GM12878 (cell line): ENCODE measurements at regions not wholly inside any gene's neighbourhood (a gene's known extent, or its start where the extent isn't known, plus 50 kb on each side); places are given as distances from the start of the nearest gene placed in this dataset.

ENCODE experiments used
- ATAC-seq: fragments of 200-7000 bp; cut with Tn5 transposase; 3 replicates; pipeline ENCODE4 v1.9.1; 2020; ENCODE audit warnings: mild to moderate bottlenecking, moderate library complexity
- BruUV-seq: library from RNA; stranded (reverse); fragments of 400-500 nt; replicated peaks from 2 replicates; lab custom pipeline; 2021; lab: Mats Ljungman, UMichigan
- CTCF ChIA-PET: fragments of 300-600 bp; sonication (Branson Sonifier 250); formaldehyde crosslinking; extraction: SDS; loops from one replicate; lab custom pipeline; 2021; ENCODE audit warnings: inconsistent platforms; lab: Yijun Ruan, JAX
- POLR2A ChIA-PET: fragments of 350-600 bp; formaldehyde crosslinking; extraction: SDS; loops from one replicate; lab custom pipeline; 2021; ENCODE audit warnings: inconsistent platforms; lab: Charles Lee
- RAD21 ChIA-PET: fragments of 300-600 bp; sonication (Branson Sonifier 250); formaldehyde crosslinking; loops from one replicate; lab custom pipeline; 2023; ENCODE audit warnings: antibody characterized with exemption; ENCODE audit not compliant: unreplicated experiment; lab: Charles Lee
- SMC1A ChIA-PET: fragments of 300-600 bp; sonication (Branson Sonifier 250); formaldehyde crosslinking; loops from one replicate; lab custom pipeline; 2023; ENCODE audit not compliant: unreplicated experiment, uncharacterized antibody; lab: Charles Lee
- DNase-seq: peaks from one replicate; pipeline ENCODE4 v3.0.0-alpha.2; 2011; ENCODE audit warnings: low read depth, low spot score
- FAIRE-seq: peaks from 3 replicates; lab custom pipeline; 2011; peaks lifted over from hg19 to GRCh38; lab: Jason Lieb, UNC
- H2AFZ ChIP-seq: 2 replicates; pipeline ENCODE4 v1.6.0; 2011; ENCODE audit warnings: low read depth, low read length, control low read depth; ENCODE audit not compliant: control insufficient read depth
- H3K27ac ChIP-seq: 2 replicates; pipeline ENCODE4 v1.5.1; 2011; ENCODE audit warnings: control low read depth; ENCODE audit not compliant: control insufficient read depth, insufficient read depth
- H3K27me3 ChIP-seq, 2 experiments: replicated peaks in 1 of 2; 2 replicates each; pipeline versions ENCODE4 v1.6.0 to v1.6.1; 2011; ENCODE audit warnings: low read length in 1 of 2; ENCODE audit not compliant: control insufficient read depth in 2 of 2, insufficient read depth in 2 of 2
- H3K36me3 ChIP-seq, 2 experiments: 2 replicates each; pipeline ENCODE4 v1.5.1; 2011; ENCODE audit warnings: low read length in 1 of 2; ENCODE audit not compliant: control insufficient read depth in 2 of 2, insufficient read depth in 2 of 2
- H3K4me1 ChIP-seq: 2 replicates; pipeline ENCODE4 v1.6.1; 2011; ENCODE audit warnings: mild to moderate bottlenecking, low read length, moderate library complexity, mixed read lengths; ENCODE audit not compliant: control insufficient read depth, insufficient read depth
- H3K4me2 ChIP-seq: 2 replicates; pipeline ENCODE4 v1.6.0; 2011; ENCODE audit warnings: control low read depth; ENCODE audit not compliant: control insufficient read depth, insufficient read depth
- H3K4me3 ChIP-seq: fragments of 200-600 bp; sonication (generic); 2 replicates; pipeline ENCODE4 v1.5.1; 2016
- H3K79me2 ChIP-seq: 2 replicates; pipeline ENCODE4 v1.6.0; 2011; ENCODE audit warnings: low read length; ENCODE audit not compliant: control insufficient read depth, insufficient read depth
- H3K9ac ChIP-seq: 2 replicates; pipeline ENCODE4 v1.8.0; 2011; ENCODE audit warnings: low read length, control low read depth, mixed read lengths; ENCODE audit not compliant: control insufficient read depth, insufficient read depth
- H3K9me3 ChIP-seq: replicated peaks from 3 replicates; pipeline ENCODE4 v1.5.1; 2011; ENCODE audit warnings: mild to moderate bottlenecking, low read length; ENCODE audit not compliant: control insufficient read depth, insufficient read depth
- H4K20me1 ChIP-seq: 2 replicates; pipeline ENCODE4 v1.6.0; 2011; ENCODE audit not compliant: control insufficient read depth, insufficient read depth
- BRCA1 ChIP-seq: IDR thresholded peaks from 2 replicates; pipeline ENCODE4 v1.6.1; 2011; ENCODE audit warnings: low read depth, low read length, improper control_type of control experiment
- CBX5 ChIP-seq: sonication (generic); IDR thresholded peaks from 2 replicates; pipeline ENCODE4 v1.6.1; 2016; ENCODE audit warnings: low read depth, moderate library complexity, mild to moderate bottlenecking, inconsistent platforms
- CHD4 ChIP-seq: fragments of 200-600 bp; sonication (generic); IDR thresholded peaks from 2 replicates; pipeline ENCODE4 v1.6.1; 2016; ENCODE audit warnings: mild to moderate bottlenecking
- IKZF2 ChIP-seq, 2 experiments: fragments of 450-650 bp; IDR thresholded peaks; 2 replicates each; pipeline ENCODE4 v1.6.1; 2017; ENCODE audit warnings: mild to moderate bottlenecking in 2 of 2, moderate library complexity in 2 of 2
- MTA3 ChIP-seq: IDR thresholded peaks from 2 replicates; pipeline ENCODE4 v1.6.1; 2012; ENCODE audit warnings: low read length, inconsistent platforms, borderline replicate concordance
- PAX5 ChIP-seq: IDR thresholded peaks from 2 replicates; pipeline ENCODE4 v1.6.1; 2011; ENCODE audit warnings: low read depth, low read length, borderline replicate concordance
- REST ChIP-seq: IDR thresholded peaks from 2 replicates; pipeline ENCODE4 v1.6.1; 2012; ENCODE audit warnings: mild to moderate bottlenecking, low read depth, low read length
- YBX1 ChIP-seq: fragments of 450-650 bp; IDR thresholded peaks from 2 replicates; pipeline ENCODE4 v1.6.1; 2016; ENCODE audit warnings: antibody characterized with exemption
- WGBS: methylation state at CpG from one replicate; pipeline ENCODE4 v1.1.6; 2016; ENCODE audit warnings: low lambda C conversion rate; ENCODE audit not compliant: insufficient replicate concordance, insufficient coverage; ENCODE audit errors: missing lambda C conversion rate; 5-methylcytosine and 5-hydroxymethylcytosine counted together
- in situ Hi-C: fragments of 300-500 bp; cut with MboI; formaldehyde crosslinking; loops from 9 replicates; pipeline ENCODE4 v1.14.3; 2018; ENCODE audit warnings: mixed read lengths
- intact Hi-C: fragments of 100-400 bp; cut with micrococcal nuclease; formaldehyde crosslinking; loops from one replicate; pipeline ENCODE4 v1.14.2; 2022; ENCODE audit not compliant: unreplicated experiment
- TF ChIP-seq, protein P1 (sequence below): fragments of 450-650 bp; formaldehyde crosslinking; IDR thresholded peaks from 2 replicates; pipeline ENCODE4 v1.5.0; 2022; ENCODE audit warnings: mild to moderate bottlenecking, missing genetic modification characterization
- TF ChIP-seq, protein P2 (sequence below): fragments of 150-350 bp; IDR thresholded peaks from 2 replicates; pipeline ENCODE4 v1.6.1; 2016; ENCODE audit warnings: low read depth, low read length

DNA sequence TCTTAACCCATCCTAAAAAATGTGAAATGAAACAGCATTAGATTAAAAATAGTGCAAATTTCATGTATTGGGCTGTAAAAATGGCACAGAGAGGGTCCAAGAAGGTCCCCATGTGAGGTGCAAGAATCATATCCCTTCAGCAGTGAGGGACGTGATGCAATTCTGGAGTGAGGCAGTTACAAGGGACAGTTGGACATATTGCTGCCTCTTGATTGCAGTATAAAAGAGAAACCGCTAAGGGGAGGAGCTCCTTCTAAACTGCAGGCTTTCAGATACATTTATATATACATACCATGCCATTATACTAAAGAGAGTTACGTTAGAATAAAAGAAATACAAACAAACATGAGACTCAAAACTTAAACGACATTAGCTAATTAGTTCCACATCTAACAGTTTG lies 304.2 kb upstream of the CTNNB1 start (continued):
- TF ChIP-seq REST = no peak
- no peak for TF ChIP-seq PAX5
- no peak for TF ChIP-seq IKZF2 (IDR thresholded peaks at IDR 0.05)

GRCh38 chr3:40899286-40899712 lies 300.0 kb upstream of the CTNNB1 start:
- FAIRE-seq = no peak
- CTCF ChIA-PET = no interaction called here
- WGBS = 13% methylated on average over 4 of the region's 4 CpGs
- POLR2A ChIA-PET = no interaction called here
- Histone ChIP-seq H3K4me3 (no peak overlapping the region), H3K9ac (no peak overlapping the region), H3K79me2 (no peaks in the 10 kb centered on the region), H2AFZ (no peak overlapping the region), H3K4me2 (no peak overlapping the region), H3K4me1 (no peaks in the 10 kb centered on the region), H4K20me1 (no peaks in the 10 kb centered on the region), H3K27ac (no peak overlapping the region), H3K9me3 (no peaks in the 10 kb centered on the region), H3K36me3 (no peaks in the 10 kb centered on the region), H3K27me3 (no peaks in the 10 kb centered on the region)
- RAD21 ChIA-PET = no interaction called here
- DNase-seq = no peak
- in situ Hi-C loops (no loop called here), intact Hi-C loops (no loop called here)
- BruUV-seq = no TSS peak
- SMC1A ChIA-PET = interaction anchor here (0.8 kb wide), 1 partner anchor 37 kb away, joined by 3 read pairs; no protein-coding TSS in a partner anchor
- TF ChIP-seq, protein P1, sequence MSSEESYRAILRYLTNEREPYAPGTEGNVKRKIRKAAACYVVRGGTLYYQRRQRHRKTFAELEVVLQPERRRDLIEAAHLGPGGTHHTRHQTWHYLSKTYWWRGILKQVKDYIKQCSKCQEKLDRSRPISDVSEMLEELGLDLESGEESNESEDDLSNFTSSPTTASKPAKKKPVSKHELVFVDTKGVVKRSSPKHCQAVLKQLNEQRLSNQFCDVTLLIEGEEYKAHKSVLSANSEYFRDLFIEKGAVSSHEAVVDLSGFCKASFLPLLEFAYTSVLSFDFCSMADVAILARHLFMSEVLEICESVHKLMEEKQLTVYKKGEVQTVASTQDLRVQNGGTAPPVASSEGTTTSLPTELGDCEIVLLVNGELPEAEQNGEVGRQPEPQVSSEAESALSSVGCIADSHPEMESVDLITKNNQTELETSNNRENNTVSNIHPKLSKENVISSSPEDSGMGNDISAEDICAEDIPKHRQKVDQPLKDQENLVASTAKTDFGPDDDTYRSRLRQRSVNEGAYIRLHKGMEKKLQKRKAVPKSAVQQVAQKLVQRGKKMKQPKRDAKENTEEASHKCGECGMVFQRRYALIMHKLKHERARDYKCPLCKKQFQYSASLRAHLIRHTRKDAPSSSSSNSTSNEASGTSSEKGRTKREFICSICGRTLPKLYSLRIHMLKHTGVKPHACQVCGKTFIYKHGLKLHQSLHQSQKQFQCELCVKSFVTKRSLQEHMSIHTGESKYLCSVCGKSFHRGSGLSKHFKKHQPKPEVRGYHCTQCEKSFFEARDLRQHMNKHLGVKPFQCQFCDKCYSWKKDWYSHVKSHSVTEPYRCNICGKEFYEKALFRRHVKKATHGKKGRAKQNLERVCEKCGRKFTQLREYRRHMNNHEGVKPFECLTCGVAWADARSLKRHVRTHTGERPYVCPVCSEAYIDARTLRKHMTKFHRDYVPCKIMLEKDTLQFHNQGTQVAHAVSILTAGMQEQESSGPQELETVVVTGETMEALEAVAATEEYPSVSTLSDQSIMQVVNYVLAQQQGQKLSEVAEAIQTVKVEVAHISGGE (CRISPR knock-in tag) = no peak
- TF ChIP-seq YBX1 (no peak), CHD4 (no peak), MTA3 (no peak), BRCA1 (no peak), CBX5 (no peak)
- TF ChIP-seq, protein P2, sequence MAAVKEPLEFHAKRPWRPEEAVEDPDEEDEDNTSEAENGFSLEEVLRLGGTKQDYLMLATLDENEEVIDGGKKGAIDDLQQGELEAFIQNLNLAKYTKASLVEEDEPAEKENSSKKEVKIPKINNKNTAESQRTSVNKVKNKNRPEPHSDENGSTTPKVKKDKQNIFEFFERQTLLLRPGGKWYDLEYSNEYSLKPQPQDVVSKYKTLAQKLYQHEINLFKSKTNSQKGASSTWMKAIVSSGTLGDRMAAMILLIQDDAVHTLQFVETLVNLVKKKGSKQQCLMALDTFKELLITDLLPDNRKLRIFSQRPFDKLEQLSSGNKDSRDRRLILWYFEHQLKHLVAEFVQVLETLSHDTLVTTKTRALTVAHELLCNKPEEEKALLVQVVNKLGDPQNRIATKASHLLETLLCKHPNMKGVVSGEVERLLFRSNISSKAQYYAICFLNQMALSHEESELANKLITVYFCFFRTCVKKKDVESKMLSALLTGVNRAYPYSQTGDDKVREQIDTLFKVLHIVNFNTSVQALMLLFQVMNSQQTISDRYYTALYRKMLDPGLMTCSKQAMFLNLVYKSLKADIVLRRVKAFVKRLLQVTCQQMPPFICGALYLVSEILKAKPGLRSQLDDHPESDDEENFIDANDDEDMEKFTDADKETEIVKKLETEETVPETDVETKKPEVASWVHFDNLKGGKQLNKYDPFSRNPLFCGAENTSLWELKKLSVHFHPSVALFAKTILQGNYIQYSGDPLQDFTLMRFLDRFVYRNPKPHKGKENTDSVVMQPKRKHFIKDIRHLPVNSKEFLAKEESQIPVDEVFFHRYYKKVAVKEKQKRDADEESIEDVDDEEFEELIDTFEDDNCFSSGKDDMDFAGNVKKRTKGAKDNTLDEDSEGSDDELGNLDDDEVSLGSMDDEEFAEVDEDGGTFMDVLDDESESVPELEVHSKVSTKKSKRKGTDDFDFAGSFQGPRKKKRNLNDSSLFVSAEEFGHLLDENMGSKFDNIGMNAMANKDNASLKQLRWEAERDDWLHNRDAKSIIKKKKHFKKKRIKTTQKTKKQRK = no peak
- no peak for ATAC-seq
